ENCODE measurements at regions not wholly inside any gene's neighbourhood (a gene's known extent, or its start where the extent isn't known, plus 50 kb on each side); places are given as distances from the start of the nearest gene placed in this dataset.

- ChIA-PET CTCF (no interaction called here), RAD21 (ENCODE audit: low non-redundant PET in 1 of 2, low total read pairs in 2 of 2, uncharacterized antibody in 2 of 2, unreplicated experiment in 2 of 2) (no interaction called here), POLR2A (no interaction called here)
- no peaks in the 10 kb centered on the region for H4K20me1 ChIP-seq (ENCODE audit: insufficient read depth)
- no peaks in the 10 kb centered on the region for H3K9me2 ChIP-seq (ENCODE audit: insufficient read depth)
- H3K4me2 ChIP-seq (ENCODE audit: low read length): no peak overlapping the region
- no peak overlapping the region for H3K27ac ChIP-seq (ENCODE audit: low read depth, low read length)
- intact Hi-C loops (cut with micrococcal nuclease): no loop called here
- DNase-seq (ENCODE audit: low read depth, low spot score): no peak
- BruUV-seq (replicated peaks): no TSS peak
- H3K9me3 ChIP-seq (ENCODE audit: control insufficient read depth in 1 of 2, insufficient read depth in 1 of 2, low read depth in 1 of 2, low read length in 2 of 2): no peaks in the 10 kb centered on the region
- no peak overlapping the region for H3K4me3 ChIP-seq (replicated peaks in 1 of 2; ENCODE audit: low read depth in 1 of 2, low read length in 2 of 2)
- no peaks in the 10 kb centered on the region for H3K4me1 ChIP-seq (ENCODE audit: control insufficient read depth in 1 of 2, insufficient read depth in 2 of 2, low read length in 2 of 2)
- no peak overlapping the region for H3K9ac ChIP-seq (ENCODE audit: low read length)
- H3K79me2 ChIP-seq (ENCODE audit: insufficient read depth, low read length): no peaks in the 10 kb centered on the region
- no peak for ATAC-seq
- H3K36me3 ChIP-seq (ENCODE audit: control insufficient read depth in 1 of 2, insufficient read depth in 2 of 2, low read length in 2 of 2): no peaks in the 10 kb centered on the region
- H2AFZ ChIP-seq (ENCODE audit: low read depth, low read length, poor library complexity, severe bottlenecking): no peak overlapping the region
- TF ChIP-seq ZNF274 (IDR thresholded peaks at IDR 0.05; ENCODE audit: low read depth, low read length) (no peak), POLR2AphosphoS5 (IDR thresholded peaks at IDR 0.05; ENCODE audit: low read depth, low read length) (no peak), FOSL1 (IDR thresholded peaks at IDR 0.05; ENCODE audit: low read depth) (no peak), EZH2phosphoT487 (IDR thresholded peaks at IDR 0.05; ENCODE audit: borderline replicate concordance) (no peak), ZFX (IDR thresholded peaks at IDR 0.05) (no peak), MAX (IDR thresholded peaks at IDR 0.05) (no peak), RAD21 (IDR thresholded peaks at IDR 0.05; ENCODE audit: low read depth) (no peak), ZBTB33 (IDR thresholded peaks at IDR 0.05; ENCODE audit: extremely low read depth, insufficient replicate concordance, low read length) (no peak), EZH2 (IDR thresholded peaks at IDR 0.05) (no peak), TCF7L2 (IDR thresholded peaks at IDR 0.05; ENCODE audit: borderline replicate concordance, extremely low read depth, insufficient read depth, insufficient read length) (no peak), SP1 (IDR thresholded peaks at IDR 0.05; ENCODE audit: low read depth) (no peak), ATF3 (IDR thresholded peaks at IDR 0.05) (no peak), SIN3A (IDR thresholded peaks at IDR 0.05; ENCODE audit: low read depth) (no peak), JUND (IDR thresholded peaks at IDR 0.05) (no peak), CEBPB (IDR thresholded peaks at IDR 0.05; ENCODE audit: low read depth) (no peak), SRF (IDR thresholded peaks at IDR 0.05; ENCODE audit: low read depth) (no peak), YY1 (IDR thresholded peaks at IDR 0.05; ENCODE audit: extremely low read depth, insufficient replicate concordance, low read depth, low read length) (no peak), ELF1 (IDR thresholded peaks at IDR 0.05; ENCODE audit: borderline replicate concordance, low read depth) (no peak), POLR2A (IDR thresholded peaks at IDR 0.05; ENCODE audit: borderline replicate concordance, extremely low read depth, insufficient read depth, insufficient read length) (no peak)
- H3K27me3 ChIP-seq (ENCODE audit: insufficient read depth, low read length): 0 out of 2 replicates have a peak, but pooled peaks cover 3% of the 10 kb centered on the region
Observed at GRCh38 chr2:7961550-7961949, 720.3 kb upstream of the ID2 start.
